ENCODE measurements at regions not wholly inside any gene's neighbourhood (a gene's known extent, or its start where the extent isn't known, plus 50 kb on each side); places are given as distances from the start of the nearest gene placed in this dataset.

GRCh38 chr9:80235752-80236151 is 664.0 kb downstream of the TLE4 start:
- no peak overlapping the region for H3K27ac Mint-ChIP-seq
- H3K4me1 Mint-ChIP-seq: no peaks in the 10 kb centered on the region
- H3K4me3 Mint-ChIP-seq: no peak overlapping the region
- ATAC-seq (no peak), DNase-seq (ENCODE audit: low spot score in 2 of 2) (no peak)
- no peaks in the 10 kb centered on the region for H3K36me3 Mint-ChIP-seq
- no peaks in the 10 kb centered on the region for H3K9me3 Mint-ChIP-seq

- Mint-ChIP-seq H3K36me3 (no peaks in the 10 kb centered on the region), H3K4me1 (no peaks in the 10 kb centered on the region), H3K9me3 (no peaks in the 10 kb centered on the region), H3K27ac (no peak overlapping the region), H3K4me3 (no peak overlapping the region)
- DNase-seq (ENCODE audit: low spot score in 2 of 2): no peak
- ATAC-seq: no peak
Observed at GRCh38 chr9:80233906-80234305, 662.1 kb downstream of the TLE4 start.

DNA sequence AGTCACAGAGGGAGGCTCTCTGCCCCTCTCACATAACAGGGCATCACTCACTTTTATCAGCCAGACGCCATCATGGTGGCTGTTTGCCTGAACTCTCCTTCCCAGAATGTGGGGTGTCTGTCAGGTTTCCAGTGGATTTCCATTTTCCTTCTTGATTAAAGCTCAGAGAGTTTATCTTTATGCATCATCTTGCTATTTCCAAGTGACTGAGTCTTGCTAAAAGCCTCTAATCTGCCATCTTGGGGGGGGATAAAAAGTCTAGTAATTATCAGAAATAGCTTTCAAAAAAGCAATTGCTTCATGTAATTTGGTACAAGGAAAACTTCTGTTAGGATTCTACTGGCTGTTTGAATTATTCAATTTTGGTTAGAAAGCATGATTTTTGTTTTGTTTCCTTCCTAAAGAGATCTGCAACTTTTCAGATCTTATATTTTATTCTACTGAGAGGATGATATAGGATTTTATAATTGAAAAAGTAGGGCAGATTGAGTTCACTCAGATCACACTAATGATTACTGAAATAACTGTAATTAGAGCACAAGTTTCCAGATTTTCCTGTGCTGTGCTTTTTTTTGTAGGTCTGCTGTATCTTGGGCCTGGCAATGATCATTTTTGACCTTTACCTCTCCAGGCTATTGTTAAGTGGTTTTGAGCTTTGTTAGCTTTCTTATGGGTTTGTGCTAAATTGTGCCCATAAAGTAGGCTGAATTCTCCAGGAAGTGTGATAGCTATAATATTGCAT is 661.5 kb downstream of the TLE4 start:
- Mint-ChIP-seq H3K9me3 (no peaks in the 10 kb centered on the region), H3K27ac (no peak overlapping the region), H3K4me1 (no peaks in the 10 kb centered on the region), H3K36me3 (no peaks in the 10 kb centered on the region), H3K4me3 (no peak overlapping the region)
- DNase-seq (ENCODE audit: low spot score in 2 of 2): no peak
- ATAC-seq: no peak

- no peak for ATAC-seq
Observed at GRCh38 chr9:80231318-80232236, 659.8 kb downstream of the TLE4 start.

DNA sequence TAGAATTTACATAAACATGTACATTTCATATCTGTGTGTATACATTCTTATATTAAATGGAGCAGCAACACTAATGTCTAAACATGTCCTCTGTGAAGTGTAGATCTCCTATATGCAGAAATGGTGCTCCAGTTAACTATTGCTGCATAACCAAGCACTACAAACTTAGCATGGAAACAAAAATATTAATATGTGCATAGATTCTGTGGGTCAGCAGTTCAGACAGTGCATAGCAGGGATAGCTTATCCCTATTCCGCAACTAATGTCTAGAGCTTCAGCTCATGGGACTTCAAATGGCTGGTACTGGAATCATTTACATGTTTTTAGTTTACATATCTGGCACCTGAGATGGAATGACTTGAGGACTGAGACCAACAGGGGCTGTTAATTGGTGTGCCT is 652.1 kb downstream of the TLE4 start:
- no peaks in the 10 kb centered on the region for H3K36me3 Mint-ChIP-seq
- ATAC-seq: no peak
- H3K9me3 Mint-ChIP-seq: peaks cover 3% of the 10 kb centered on the region

More at GRCh38 chr9:80231318-80232236, 659.8 kb downstream of the TLE4 start:
- no peak for DNase-seq (ENCODE audit: low spot score in 2 of 2)
- no peaks in the 10 kb centered on the region for H3K36me3 Mint-ChIP-seq
- peaks cover 3% of the 10 kb centered on the region for H3K9me3 Mint-ChIP-seq
- no peak overlapping the region for H3K27ac Mint-ChIP-seq
- no peak overlapping the region for H3K4me3 Mint-ChIP-seq
- no peaks in the 10 kb centered on the region for H3K4me1 Mint-ChIP-seq

GRCh38 chr9:80222466-80223169 is 650.9 kb downstream of the TLE4 start:
- Mint-ChIP-seq H3K4me3 (no peak overlapping the region), H3K9me3 (no peaks in the 10 kb centered on the region), H3K36me3 (no peaks in the 10 kb centered on the region), H3K27ac (no peak overlapping the region), H3K4me1 (no peaks in the 10 kb centered on the region)
- ATAC-seq (no peak), DNase-seq (ENCODE audit: low spot score in 2 of 2) (no peak)

More for the DNA sequence above, 652.1 kb downstream of the TLE4 start:
- Mint-ChIP-seq H3K4me1 (no peaks in the 10 kb centered on the region), H3K4me3 (no peak overlapping the region), H3K27ac (no peak overlapping the region)
- no peak for DNase-seq (ENCODE audit: low spot score in 2 of 2)

DNA sequence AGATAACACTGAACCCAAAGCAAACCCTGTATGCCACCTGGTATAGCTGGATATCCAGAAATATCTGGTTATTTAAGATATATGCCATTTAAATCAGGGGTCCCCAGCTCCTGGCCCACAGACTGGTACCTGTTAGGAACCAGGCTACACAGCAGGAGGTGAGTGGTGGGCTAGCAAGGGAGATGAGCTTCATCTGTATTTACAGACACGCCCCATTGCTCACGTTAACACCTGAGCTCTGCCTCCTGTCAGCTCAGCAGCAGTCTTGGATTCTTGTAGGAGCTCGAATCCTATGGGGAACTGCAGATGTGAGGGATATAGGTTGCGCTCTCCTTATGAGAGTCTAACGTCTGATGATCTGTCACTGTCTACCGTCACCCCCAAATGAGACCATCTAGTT is 646.6 kb downstream of the TLE4 start:
- no peak overlapping the region for H3K4me3 Mint-ChIP-seq
- H3K36me3 Mint-ChIP-seq: no peaks in the 10 kb centered on the region
- ATAC-seq: no peak
- no peaks in the 10 kb centered on the region for H3K4me1 Mint-ChIP-seq
- no peaks in the 10 kb centered on the region for H3K9me3 Mint-ChIP-seq
- DNase-seq (ENCODE audit: low spot score in 2 of 2): no peak
- H3K27ac Mint-ChIP-seq: no peak overlapping the region

DNA sequence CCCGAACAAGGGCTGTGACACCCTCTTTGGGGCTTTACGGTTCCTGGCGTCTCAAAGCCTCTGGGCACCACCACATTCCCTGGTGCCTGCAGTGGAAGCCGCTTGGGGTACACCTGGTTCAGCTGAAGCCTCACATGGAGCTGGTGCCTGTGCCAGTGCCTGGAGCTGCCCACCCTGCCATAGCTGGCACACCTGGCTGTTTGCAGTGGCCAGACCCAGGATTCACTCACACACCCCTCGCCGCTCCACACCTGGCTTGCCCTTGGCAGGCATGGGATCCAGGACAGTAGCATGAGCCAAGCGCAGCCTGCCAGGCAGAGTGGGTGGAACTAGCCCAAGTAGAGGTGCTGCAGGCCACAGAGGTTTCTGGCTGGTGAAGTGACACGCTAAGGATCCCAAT is 641.8 kb downstream of the TLE4 start:
- H3K4me1 Mint-ChIP-seq: no peaks in the 10 kb centered on the region
- H3K9me3 Mint-ChIP-seq: peaks cover 9% of the 10 kb centered on the region
- no peak overlapping the region for H3K4me3 Mint-ChIP-seq
- ATAC-seq (no peak), DNase-seq (ENCODE audit: low spot score in 2 of 2) (no peak)
- H3K27ac Mint-ChIP-seq: no peak overlapping the region
- no peaks in the 10 kb centered on the region for H3K36me3 Mint-ChIP-seq

- Mint-ChIP-seq H3K36me3 (no peaks in the 10 kb centered on the region), H3K4me3 (no peak overlapping the region), H3K27ac (no peak overlapping the region), H3K9me3 (peaks cover 9% of the 10 kb centered on the region), H3K4me1 (no peaks in the 10 kb centered on the region)
- no peak for ATAC-seq
- no peak for DNase-seq (ENCODE audit: low spot score in 2 of 2)
Observed at GRCh38 chr9:80208696-80209095, 636.9 kb downstream of the TLE4 start.

GRCh38 chr9:80204054-80204453 is 632.3 kb downstream of the TLE4 start:
- DNase-seq (ENCODE audit: low spot score in 2 of 2): no peak
- Mint-ChIP-seq H3K36me3 (no peaks in the 10 kb centered on the region), H3K4me1 (no peaks in the 10 kb centered on the region), H3K9me3 (no peaks in the 10 kb centered on the region), H3K4me3 (no peak overlapping the region), H3K27ac (no peak overlapping the region)
- ATAC-seq: no peak

- H3K4me3 Mint-ChIP-seq: no peak overlapping the region
- ATAC-seq (no peak), DNase-seq (ENCODE audit: low spot score in 2 of 2) (no peak)
- no peaks in the 10 kb centered on the region for H3K4me1 Mint-ChIP-seq
- H3K9me3 Mint-ChIP-seq: no peaks in the 10 kb centered on the region
- no peaks in the 10 kb centered on the region for H3K36me3 Mint-ChIP-seq
- no peak overlapping the region for H3K27ac Mint-ChIP-seq
Observed at GRCh38 chr9:80197661-80198060, 625.9 kb downstream of the TLE4 start.

DNA sequence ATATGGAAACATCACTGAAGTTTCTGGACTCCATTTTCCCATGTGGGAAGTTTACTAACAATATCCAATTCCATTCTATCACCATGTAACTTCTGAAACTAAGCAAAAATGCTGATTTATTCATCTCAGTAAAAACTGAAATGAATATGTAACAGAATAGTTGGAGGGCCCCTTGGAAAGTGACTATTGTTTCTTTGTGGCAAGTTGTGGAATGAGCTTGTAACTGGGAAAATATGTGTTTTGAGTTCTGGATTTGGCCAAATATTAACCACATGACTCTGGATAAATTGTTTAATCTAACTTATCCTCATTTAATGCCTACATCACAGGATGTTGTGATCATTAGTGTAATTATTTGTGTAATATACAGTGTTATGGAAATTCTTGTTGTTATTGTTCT is 619.3 kb downstream of the TLE4 start:
- H3K36me3 Mint-ChIP-seq: no peaks in the 10 kb centered on the region
- H3K4me1 Mint-ChIP-seq: no peaks in the 10 kb centered on the region
- H3K4me3 Mint-ChIP-seq: no peak overlapping the region
- no peak for DNase-seq (ENCODE audit: low spot score in 2 of 2)
- H3K27ac Mint-ChIP-seq: no peak overlapping the region
- H3K9me3 Mint-ChIP-seq: no peaks in the 10 kb centered on the region
- no peak for ATAC-seq

GRCh38 chr9:80188579-80188978 is 616.8 kb downstream of the TLE4 start:
- Mint-ChIP-seq H3K36me3 (no peaks in the 10 kb centered on the region), H3K27ac (no peak overlapping the region), H3K9me3 (no peaks in the 10 kb centered on the region), H3K4me1 (no peaks in the 10 kb centered on the region), H3K4me3 (no peak overlapping the region)
- ATAC-seq: no peak
- no peak for DNase-seq (ENCODE audit: low spot score in 2 of 2)

DNA sequence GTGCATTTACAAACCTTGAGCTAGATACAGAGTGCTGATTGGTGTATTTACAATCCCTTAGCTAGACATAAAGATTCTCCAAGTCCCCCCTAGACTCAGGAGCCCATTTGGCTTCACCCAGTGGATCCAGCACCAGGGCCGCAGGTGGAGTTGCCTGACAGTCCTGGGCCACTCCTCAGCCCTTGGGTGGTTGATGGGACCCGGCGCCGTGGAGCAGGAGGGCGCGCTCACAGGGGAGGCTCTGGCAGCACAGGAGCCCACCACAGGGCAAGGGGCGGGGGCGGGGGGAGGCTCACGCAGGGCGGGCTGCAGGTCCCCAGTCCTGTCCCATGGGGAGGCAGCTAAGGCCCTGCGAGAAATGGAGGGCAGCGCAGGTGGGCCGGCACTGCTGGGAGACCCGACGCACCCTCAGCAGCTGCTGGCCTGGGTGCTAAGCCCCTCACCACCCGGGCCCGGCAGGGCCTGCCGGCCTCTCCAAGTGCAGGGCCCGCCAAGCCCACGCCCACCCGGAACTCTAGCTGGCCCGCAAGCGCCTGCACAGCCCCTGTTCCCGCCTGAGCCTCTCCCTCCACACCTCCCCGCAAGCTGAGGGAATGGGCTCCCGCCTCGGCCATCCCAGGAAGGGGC is 613.5 kb downstream of the TLE4 start:
- DNase-seq (ENCODE audit: low spot score in 2 of 2) (no peak), ATAC-seq (no peak)
- H3K9me3 Mint-ChIP-seq: no peaks in the 10 kb centered on the region
- H3K27ac Mint-ChIP-seq: no peak overlapping the region
- no peaks in the 10 kb centered on the region for H3K4me1 Mint-ChIP-seq
- H3K4me3 Mint-ChIP-seq: no peak overlapping the region
- no peaks in the 10 kb centered on the region for H3K36me3 Mint-ChIP-seq

GRCh38 chr9:80177949-80178480 is 606.2 kb downstream of the TLE4 start:
- Mint-ChIP-seq H3K4me1 (no peaks in the 10 kb centered on the region), H3K4me3 (no peak overlapping the region), H3K36me3 (no peaks in the 10 kb centered on the region), H3K9me3 (no peaks in the 10 kb centered on the region), H3K27ac (no peak overlapping the region)
- DNase-seq (ENCODE audit: low spot score in 2 of 2): no peak
- ATAC-seq: peak; percentile 51

Measured in stimulated activated effector memory CD8-positive, alpha-beta T cell treated with anti-CD3 and anti-CD28 coated beads, Interleukin-12 subunit alpha, Interleukin-12 subunit beta, amount 100 ng/mL, for 72 hours (primary cell).